Transverse colon (tissue), 3 donors: ENCODE measurements at regions not wholly inside any gene's neighbourhood (a gene's known extent, or its start where the extent isn't known, plus 50 kb on each side); places are given as distances from the start of the nearest gene placed in this dataset.

Source experiments
- CTCF ChIP-seq, 5 experiments: fragments of 200-600 bp in 3 of 5; fragments of 450-650 bp in 2 of 5; sonication (generic) in 3 of 5; IDR thresholded peaks; 1 replicate in 2 of 5; 2 replicates in 3 of 5; pipeline ENCODE4 v1.5.1; 2016 to 2017; ENCODE audit warnings: antibody characterized with exemption in 5 of 5, inconsistent platforms in 3 of 5, mild to moderate bottlenecking in 2 of 5, moderate library complexity in 1 of 5
- POLR2A ChIP-seq: fragments of 450-650 bp; IDR thresholded peaks from one replicate; pipeline ENCODE4 v1.6.1; 2016; ENCODE audit warnings: antibody characterized with exemption, mild to moderate bottlenecking, moderate library complexity

- no peak for TF ChIP-seq POLR2A
- TF ChIP-seq CTCF (IDR thresholded peaks at IDR 0.05), result no peak
Measured at GRCh38 chr16:87028481-87029320, 288.5 kb downstream of the C16orf95 start.
